ENCODE measurements at regions not wholly inside any gene's neighbourhood (a gene's known extent, or its start where the extent isn't known, plus 50 kb on each side); places are given as distances from the start of the nearest gene placed in this dataset.

DNA sequence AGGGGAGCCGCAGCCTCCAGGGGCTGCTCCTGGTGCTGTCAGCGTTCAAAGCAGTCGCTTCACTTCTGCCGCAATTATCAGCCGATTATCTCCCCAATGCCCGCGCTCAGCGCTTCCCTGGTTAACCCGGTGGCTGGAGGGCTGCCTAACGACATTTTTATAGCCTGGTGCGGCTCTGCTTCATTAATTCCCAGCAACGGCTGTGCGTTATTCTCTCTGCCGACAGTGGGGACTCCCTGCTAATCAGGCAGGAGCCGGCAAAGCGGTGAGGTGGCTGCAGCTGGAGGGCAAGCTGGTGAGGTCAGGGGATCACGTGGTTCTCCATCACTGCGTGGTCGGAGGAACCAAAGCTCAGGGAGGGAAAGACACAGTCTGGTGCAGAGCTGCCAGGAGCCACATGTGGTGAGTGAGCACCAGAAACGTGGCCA, 62.9 kb downstream of the GLRX5 start:
- H3K4me3 ChIP-seq (ENCODE audit: low read depth, low read length), result no peak overlapping the region
- peak; percentile 1 for DNase-seq (ENCODE audit: low read depth)
- TF ChIP-seq, protein P1, sequence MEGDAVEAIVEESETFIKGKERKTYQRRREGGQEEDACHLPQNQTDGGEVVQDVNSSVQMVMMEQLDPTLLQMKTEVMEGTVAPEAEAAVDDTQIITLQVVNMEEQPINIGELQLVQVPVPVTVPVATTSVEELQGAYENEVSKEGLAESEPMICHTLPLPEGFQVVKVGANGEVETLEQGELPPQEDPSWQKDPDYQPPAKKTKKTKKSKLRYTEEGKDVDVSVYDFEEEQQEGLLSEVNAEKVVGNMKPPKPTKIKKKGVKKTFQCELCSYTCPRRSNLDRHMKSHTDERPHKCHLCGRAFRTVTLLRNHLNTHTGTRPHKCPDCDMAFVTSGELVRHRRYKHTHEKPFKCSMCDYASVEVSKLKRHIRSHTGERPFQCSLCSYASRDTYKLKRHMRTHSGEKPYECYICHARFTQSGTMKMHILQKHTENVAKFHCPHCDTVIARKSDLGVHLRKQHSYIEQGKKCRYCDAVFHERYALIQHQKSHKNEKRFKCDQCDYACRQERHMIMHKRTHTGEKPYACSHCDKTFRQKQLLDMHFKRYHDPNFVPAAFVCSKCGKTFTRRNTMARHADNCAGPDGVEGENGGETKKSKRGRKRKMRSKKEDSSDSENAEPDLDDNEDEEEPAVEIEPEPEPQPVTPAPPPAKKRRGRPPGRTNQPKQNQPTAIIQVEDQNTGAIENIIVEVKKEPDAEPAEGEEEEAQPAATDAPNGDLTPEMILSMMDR (IDR thresholded peaks at IDR 0.05; ENCODE audit: insufficient read depth, low read depth, low read length), result no peak

GRCh38 chr14:95601650-95602049, 66.8 kb downstream of the GLRX5 start:
- H3K4me3 ChIP-seq (ENCODE audit: low read depth, low read length), result no peak overlapping the region
- DNase-seq (ENCODE audit: low read depth), result no peak
- TF ChIP-seq, protein P1 (IDR thresholded peaks at IDR 0.05; ENCODE audit: insufficient read depth, low read depth, low read length), result no peak

DNA sequence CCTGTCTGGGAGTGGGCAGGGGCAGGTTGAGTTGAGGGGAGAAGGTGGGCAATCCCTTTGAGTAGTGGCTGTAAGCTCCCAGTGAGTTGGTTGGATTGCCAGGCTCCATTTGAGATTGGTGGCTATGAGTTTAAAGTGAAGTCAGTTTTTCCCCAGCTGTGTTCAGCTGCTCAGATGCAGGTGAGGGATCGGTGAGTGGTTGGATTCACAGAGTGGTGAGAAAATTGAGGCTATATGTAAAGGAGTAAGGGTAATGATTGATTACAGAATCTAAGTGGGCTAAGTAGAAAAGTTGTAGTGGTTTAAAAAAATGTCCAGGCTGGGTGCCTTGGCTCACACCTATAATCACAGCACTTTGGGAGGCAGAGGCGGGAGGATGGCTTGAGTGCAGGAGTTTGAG, 68.6 kb downstream of the GLRX5 start:
- no peak for DNase-seq (ENCODE audit: low read depth)
- TF ChIP-seq, protein P1 (IDR thresholded peaks at IDR 0.05; ENCODE audit: insufficient read depth, low read depth, low read length), result no peak
- H3K4me3 ChIP-seq (ENCODE audit: low read depth, low read length), result no peak overlapping the region

GRCh38 chr14:95606266-95606665, 71.4 kb downstream of the GLRX5 start:
- H3K4me3 ChIP-seq (ENCODE audit: low read depth, low read length), result no peak overlapping the region
- TF ChIP-seq, protein P1 (IDR thresholded peaks at IDR 0.05; ENCODE audit: insufficient read depth, low read depth, low read length), result no peak
- no peak for DNase-seq (ENCODE audit: low read depth)

- H3K4me3 ChIP-seq (ENCODE audit: low read depth, low read length), result no peak overlapping the region
- no peak for DNase-seq (ENCODE audit: low read depth)
- TF ChIP-seq, protein P1 (IDR thresholded peaks at IDR 0.05; ENCODE audit: insufficient read depth, low read depth, low read length), result no peak
These were observed 73.9 kb downstream of the GLRX5 start for GRCh38 chr14:95608637-95609235.

DNA sequence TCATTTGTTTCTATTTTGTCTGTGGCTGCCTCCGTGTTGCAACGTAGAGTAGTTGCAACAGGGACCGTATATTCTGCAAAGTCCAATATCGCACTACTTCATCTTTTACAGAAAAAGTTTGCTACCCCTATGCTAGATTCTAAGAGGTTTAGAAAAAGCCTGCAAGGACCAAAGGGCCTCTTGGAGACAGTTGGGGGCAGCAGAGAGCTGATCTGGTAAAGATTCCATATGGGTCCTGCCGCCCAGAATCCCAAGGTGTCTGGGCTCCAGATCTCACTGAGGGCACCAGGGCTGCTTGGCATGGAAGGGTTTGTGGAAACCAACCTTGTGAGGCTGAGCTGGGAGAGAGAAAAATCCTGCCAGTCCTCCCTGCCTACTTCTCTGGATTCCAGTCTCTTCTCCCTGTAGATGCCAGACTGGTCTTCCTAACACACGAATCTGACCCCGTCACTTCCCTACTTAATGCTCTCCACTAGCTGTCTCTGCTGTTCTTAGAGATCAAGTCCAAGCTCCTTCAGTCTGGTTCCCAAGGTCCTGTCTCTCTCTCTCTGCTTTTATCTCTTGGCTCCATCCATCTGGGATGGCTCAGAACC, 74.6 kb downstream of the GLRX5 start:
- TF ChIP-seq, protein P1 (IDR thresholded peaks at IDR 0.05; ENCODE audit: insufficient read depth, low read depth, low read length), result peak; percentile 66
- H3K4me3 ChIP-seq (ENCODE audit: low read depth, low read length), result no peak overlapping the region
- peak; percentile 41 for DNase-seq (ENCODE audit: low read depth)

Data from fibroblast of villous mesenchyme (primary cell).